ENCODE measurements at regions not wholly inside any gene's neighbourhood (a gene's known extent, or its start where the extent isn't known, plus 50 kb on each side); places are given as distances from the start of the nearest gene placed in this dataset.

DNA sequence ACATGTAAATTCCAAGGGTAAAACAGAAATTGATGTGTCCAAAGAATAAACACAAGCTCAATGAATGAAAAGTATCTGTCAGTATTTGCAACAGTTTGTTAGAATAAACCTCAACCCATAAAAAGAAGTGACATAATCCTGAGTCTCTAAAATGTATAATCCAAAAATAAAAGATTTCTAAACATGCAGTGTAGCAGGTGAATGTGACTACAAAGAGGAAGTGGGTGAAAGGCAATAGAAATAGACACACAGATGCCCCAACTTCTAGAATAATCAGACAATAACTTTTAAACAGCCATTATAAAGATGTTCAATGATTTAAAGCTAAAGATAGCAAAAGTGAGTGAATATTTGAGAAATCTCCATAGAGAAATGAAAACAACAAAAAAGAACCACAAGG, 1009.2 kb upstream of the GJE1 start:
- Histone ChIP-seq H3K27ac (ENCODE audit: low read depth, low read length) (no peak overlapping the region), H3K9me3 (ENCODE audit: control insufficient read depth, insufficient read depth, low read length) (no peaks in the 10 kb centered on the region), H3K4me1 (ENCODE audit: control insufficient read depth, insufficient read depth, low read length) (no peaks in the 10 kb centered on the region), H3K36me3 (ENCODE audit: control insufficient read depth, insufficient read depth, low read length) (no peaks in the 10 kb centered on the region), H3K27me3 (ENCODE audit: control insufficient read depth, insufficient read depth, low read length) (no peaks in the 10 kb centered on the region), H3K4me3 (ENCODE audit: low read depth, low read length) (no peak overlapping the region)
- DNase-seq (ENCODE audit: low read depth in 4 of 6, low spot score in 6 of 6) = no peak

DNA sequence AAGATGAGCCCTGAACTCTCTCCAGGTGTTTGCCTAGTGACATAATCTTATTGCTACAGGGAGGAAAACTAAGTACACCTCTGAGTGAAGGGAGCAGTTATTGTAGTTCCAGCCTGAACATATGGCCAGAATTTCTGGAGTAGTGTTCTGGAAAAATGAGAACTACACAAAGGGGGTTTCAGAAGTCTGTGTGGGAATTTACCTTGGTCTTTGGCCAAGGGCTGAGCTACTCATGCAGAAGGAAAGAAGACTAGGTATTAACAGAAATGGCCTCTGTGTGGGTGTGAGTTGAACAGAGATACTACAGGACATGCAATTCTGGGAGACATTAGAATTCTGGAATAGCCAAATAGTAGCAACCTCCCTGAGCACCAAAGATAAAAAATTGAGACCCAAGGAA, 1009.7 kb upstream of the GJE1 start:
- H3K36me3 ChIP-seq (ENCODE audit: control insufficient read depth, insufficient read depth, low read length) = no peaks in the 10 kb centered on the region
- no peak overlapping the region for H3K27ac ChIP-seq (ENCODE audit: low read depth, low read length)
- H3K4me1 ChIP-seq (ENCODE audit: control insufficient read depth, insufficient read depth, low read length) = no peaks in the 10 kb centered on the region
- H3K9me3 ChIP-seq (ENCODE audit: control insufficient read depth, insufficient read depth, low read length) = no peaks in the 10 kb centered on the region
- H3K27me3 ChIP-seq (ENCODE audit: control insufficient read depth, insufficient read depth, low read length) = no peaks in the 10 kb centered on the region
- H3K4me3 ChIP-seq (ENCODE audit: low read depth, low read length) = no peak overlapping the region
- DNase-seq (ENCODE audit: low read depth in 4 of 6, low spot score in 6 of 6) = no peak

DNA sequence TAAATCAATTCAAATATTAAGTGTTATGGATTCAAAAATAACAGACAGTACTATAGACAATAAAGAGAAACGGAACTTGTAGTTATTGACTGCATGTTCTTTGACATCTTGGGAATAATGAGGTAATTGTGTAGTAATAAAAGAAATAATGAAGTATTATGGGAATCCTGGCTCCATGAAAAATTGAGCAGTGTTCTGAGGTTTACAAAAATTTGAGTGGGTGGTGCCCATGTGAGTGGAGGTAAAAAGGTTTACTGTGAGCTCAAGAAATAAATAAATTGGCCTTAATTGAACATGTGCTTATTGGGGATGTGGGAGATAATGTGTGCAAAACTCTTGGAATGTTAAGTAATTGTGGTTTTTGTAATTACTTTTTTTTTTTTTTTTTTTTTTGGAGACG, 1013.7 kb upstream of the GJE1 start:
- WGBS (ENCODE audit: insufficient coverage) = 50% methylated on average over 1 of the region's 2 CpGs
- no peak overlapping the region for H3K27ac ChIP-seq (ENCODE audit: low read depth, low read length)
- H3K36me3 ChIP-seq (ENCODE audit: control insufficient read depth, insufficient read depth, low read length) = no peaks in the 10 kb centered on the region

DNA sequence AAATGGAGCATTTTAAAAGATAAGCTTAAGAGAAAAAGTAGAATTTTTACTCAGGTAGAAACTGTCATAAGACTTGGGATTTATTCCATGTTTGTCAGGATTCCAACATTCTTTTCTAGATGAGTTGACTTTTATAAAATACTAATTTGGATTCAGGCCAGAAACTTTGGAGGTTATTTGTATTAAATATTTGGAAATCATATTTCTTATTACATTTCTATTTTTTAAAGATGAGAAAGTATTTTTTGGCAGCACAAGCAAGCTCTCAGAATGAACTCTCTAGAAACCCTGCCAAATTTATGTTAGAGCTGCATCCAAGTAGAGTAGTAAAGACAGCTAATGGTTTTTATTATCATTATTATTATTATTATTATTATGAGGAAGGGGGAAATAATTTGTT, 1014.9 kb upstream of the GJE1 start:
- H3K27ac ChIP-seq (ENCODE audit: low read depth, low read length) = no peak overlapping the region
- peak in 1 of 6 donors; percentile 15 for DNase-seq (ENCODE audit: low read depth in 4 of 6, low spot score in 6 of 6)
- no peak overlapping the region for H3K4me3 ChIP-seq (ENCODE audit: low read depth, low read length)
- no peaks in the 10 kb centered on the region for H3K4me1 ChIP-seq (ENCODE audit: control insufficient read depth, insufficient read depth, low read length)
- no peaks in the 10 kb centered on the region for H3K9me3 ChIP-seq (ENCODE audit: control insufficient read depth, insufficient read depth, low read length)
- H3K36me3 ChIP-seq (ENCODE audit: control insufficient read depth, insufficient read depth, low read length) = no peaks in the 10 kb centered on the region
- no peaks in the 10 kb centered on the region for H3K27me3 ChIP-seq (ENCODE audit: control insufficient read depth, insufficient read depth, low read length)

More for the DNA sequence above, 1013.7 kb upstream of the GJE1 start:
- DNase-seq (ENCODE audit: low read depth in 4 of 6, low spot score in 6 of 6) = no peak
- Histone ChIP-seq H3K4me3 (ENCODE audit: low read depth, low read length) (no peak overlapping the region), H3K27me3 (ENCODE audit: control insufficient read depth, insufficient read depth, low read length) (no peaks in the 10 kb centered on the region), H3K4me1 (ENCODE audit: control insufficient read depth, insufficient read depth, low read length) (no peaks in the 10 kb centered on the region), H3K9me3 (ENCODE audit: control insufficient read depth, insufficient read depth, low read length) (no peaks in the 10 kb centered on the region)

DNA sequence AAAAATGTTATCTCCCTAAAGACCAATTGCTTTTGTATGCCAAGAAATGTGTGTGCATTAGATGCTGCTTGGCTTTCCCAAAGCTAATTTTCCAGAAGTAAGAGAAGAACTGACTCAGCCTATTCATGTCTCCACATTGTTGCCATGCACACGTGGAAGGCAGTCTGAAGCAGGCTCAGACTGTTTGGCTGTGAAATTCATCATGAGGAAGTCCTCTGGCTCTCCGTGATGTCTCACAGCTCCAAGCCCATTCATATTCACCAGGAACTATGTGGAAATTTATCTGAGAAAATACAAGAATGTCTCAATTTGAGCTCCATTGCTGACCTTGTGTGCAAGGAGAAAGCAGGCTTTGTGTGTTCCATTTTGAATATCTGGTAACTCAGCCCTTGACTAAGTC, 1022.2 kb upstream of the GJE1 start:
- WGBS (ENCODE audit: insufficient coverage) = no CpG with 5 or more reads among the region's 2 CpGs

DNA sequence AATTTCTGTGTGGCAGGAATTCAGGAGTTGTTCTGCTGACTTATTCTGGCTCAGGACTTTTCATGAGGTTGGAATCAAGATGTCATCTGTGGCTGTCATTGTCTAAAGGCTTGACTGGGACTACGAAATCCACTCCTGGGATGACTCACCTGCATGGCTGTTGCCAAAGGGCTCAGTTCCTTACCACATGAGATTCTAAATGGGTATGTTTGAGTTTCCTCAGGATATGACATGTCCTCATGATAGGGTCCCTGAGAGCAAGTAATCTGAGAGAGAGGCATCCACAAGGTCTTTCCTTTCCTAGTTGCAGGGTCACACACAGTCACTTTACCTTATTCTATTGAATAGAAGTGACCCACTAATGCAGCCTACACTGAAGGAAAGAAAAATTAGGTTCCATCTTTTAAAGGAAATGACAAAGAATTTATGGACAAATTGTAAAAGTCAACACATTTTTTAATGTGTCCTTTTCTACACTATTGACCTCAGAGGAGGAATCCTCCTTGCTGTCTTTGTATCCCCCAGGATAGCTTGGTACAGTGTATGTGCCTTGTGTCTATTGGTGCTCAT, 1025.0 kb upstream of the GJE1 start:
- no peak for DNase-seq (ENCODE audit: low read depth in 4 of 6, low spot score in 6 of 6)
- no CpG with 5 or more reads among the region's 1 CpG for WGBS (ENCODE audit: insufficient coverage)
- H3K27ac ChIP-seq (ENCODE audit: low read depth, low read length) = no peak overlapping the region

More for the DNA sequence above, 1022.2 kb upstream of the GJE1 start:
- Histone ChIP-seq H3K9me3 (ENCODE audit: control insufficient read depth, insufficient read depth, low read length) (no peaks in the 10 kb centered on the region), H3K36me3 (ENCODE audit: control insufficient read depth, insufficient read depth, low read length) (no peaks in the 10 kb centered on the region), H3K27ac (ENCODE audit: low read depth, low read length) (no peak overlapping the region), H3K4me3 (ENCODE audit: low read depth, low read length) (no peak overlapping the region), H3K4me1 (ENCODE audit: control insufficient read depth, insufficient read depth, low read length) (no peaks in the 10 kb centered on the region), H3K27me3 (ENCODE audit: control insufficient read depth, insufficient read depth, low read length) (no peaks in the 10 kb centered on the region)
- DNase-seq (ENCODE audit: low read depth in 4 of 6, low spot score in 6 of 6) = peak in 3 of 6 donors; percentile 9 to 52 (median 27)

DNA sequence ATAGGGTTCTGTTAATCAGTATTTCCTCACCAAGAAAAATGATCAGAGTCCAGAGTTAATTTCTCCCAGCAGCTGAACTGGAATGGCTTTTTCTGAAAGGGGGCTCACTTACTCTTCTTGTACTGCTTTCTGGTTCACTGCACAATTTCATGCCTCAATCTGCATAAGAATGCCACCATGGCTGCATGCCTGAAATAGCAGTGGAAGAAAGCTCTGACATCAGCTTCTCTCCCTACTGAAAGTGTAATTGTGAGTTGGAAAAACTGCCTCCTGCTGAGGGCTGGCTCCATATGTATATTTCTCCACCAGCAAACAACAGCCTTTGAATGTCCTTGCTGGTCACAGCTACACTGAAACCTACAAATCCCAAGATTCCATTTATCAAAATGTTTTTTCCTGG, 1027.2 kb upstream of the GJE1 start:
- Histone ChIP-seq H3K4me1 (ENCODE audit: control insufficient read depth, insufficient read depth, low read length) (no peaks in the 10 kb centered on the region), H3K36me3 (ENCODE audit: control insufficient read depth, insufficient read depth, low read length) (no peaks in the 10 kb centered on the region), H3K27ac (ENCODE audit: low read depth, low read length) (no peak overlapping the region), H3K9me3 (ENCODE audit: control insufficient read depth, insufficient read depth, low read length) (no peaks in the 10 kb centered on the region), H3K27me3 (ENCODE audit: control insufficient read depth, insufficient read depth, low read length) (no peaks in the 10 kb centered on the region), H3K4me3 (ENCODE audit: low read depth, low read length) (no peak overlapping the region)
- peak; percentile 26 to 89 (median 62) for DNase-seq (ENCODE audit: low read depth in 4 of 6, low spot score in 6 of 6)

More for the DNA sequence above, 1025.0 kb upstream of the GJE1 start:
- no peaks in the 10 kb centered on the region for H3K27me3 ChIP-seq (ENCODE audit: control insufficient read depth, insufficient read depth, low read length)
- no peaks in the 10 kb centered on the region for H3K36me3 ChIP-seq (ENCODE audit: control insufficient read depth, insufficient read depth, low read length)
- H3K4me3 ChIP-seq (ENCODE audit: low read depth, low read length) = no peak overlapping the region
- H3K9me3 ChIP-seq (ENCODE audit: control insufficient read depth, insufficient read depth, low read length) = no peaks in the 10 kb centered on the region
- no peaks in the 10 kb centered on the region for H3K4me1 ChIP-seq (ENCODE audit: control insufficient read depth, insufficient read depth, low read length)

DNA sequence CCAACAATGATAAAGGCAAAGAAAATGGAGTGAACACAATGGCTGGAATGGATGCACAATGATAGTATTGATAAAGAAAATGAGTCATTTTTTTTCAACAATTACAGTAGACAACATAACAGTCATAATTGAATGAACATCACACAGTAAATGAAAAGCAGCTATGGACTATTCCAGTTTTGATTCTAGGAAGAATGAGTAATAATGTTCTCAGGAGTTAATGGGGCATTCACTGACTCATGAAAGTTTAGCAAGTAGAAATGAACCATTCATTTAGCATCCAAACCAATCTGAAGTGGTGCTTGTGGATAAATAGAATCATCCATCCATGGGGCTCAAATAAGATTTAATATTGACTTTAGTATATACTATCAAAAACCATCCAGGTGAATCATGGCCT, 1029.5 kb upstream of the GJE1 start:
- H3K27ac ChIP-seq (ENCODE audit: low read depth, low read length) = no peak overlapping the region
- no peaks in the 10 kb centered on the region for H3K9me3 ChIP-seq (ENCODE audit: control insufficient read depth, insufficient read depth, low read length)
- DNase-seq (ENCODE audit: low read depth in 4 of 6, low spot score in 6 of 6) = peak in 1 of 6 donors; percentile 8
- H3K4me3 ChIP-seq (ENCODE audit: low read depth, low read length) = no peak overlapping the region
- H3K36me3 ChIP-seq (ENCODE audit: control insufficient read depth, insufficient read depth, low read length) = no peaks in the 10 kb centered on the region
- no peaks in the 10 kb centered on the region for H3K4me1 ChIP-seq (ENCODE audit: control insufficient read depth, insufficient read depth, low read length)
- no peaks in the 10 kb centered on the region for H3K27me3 ChIP-seq (ENCODE audit: control insufficient read depth, insufficient read depth, low read length)

DNA sequence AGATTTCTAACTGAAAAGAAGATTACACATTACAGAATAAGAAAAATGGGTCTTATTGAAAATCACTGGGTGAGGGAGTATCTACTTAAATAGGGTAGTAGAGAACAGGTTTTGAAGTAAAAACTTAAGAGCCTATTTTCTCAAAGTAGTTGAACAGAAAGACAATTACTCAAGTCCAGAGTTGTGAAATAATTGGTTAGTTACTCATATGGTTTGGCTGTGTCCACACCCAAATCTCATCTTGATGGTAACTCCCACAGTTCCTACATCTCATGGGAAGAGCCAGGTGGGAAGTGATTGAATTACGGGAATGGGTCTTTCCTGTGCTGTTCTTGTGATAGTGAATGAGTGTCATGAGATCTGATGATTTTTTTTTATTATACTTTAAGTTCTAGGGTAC, 1035.3 kb upstream of the GJE1 start:
- Histone ChIP-seq H3K27me3 (ENCODE audit: control insufficient read depth, insufficient read depth, low read length) (no peaks in the 10 kb centered on the region), H3K9me3 (ENCODE audit: control insufficient read depth, insufficient read depth, low read length) (no peaks in the 10 kb centered on the region), H3K36me3 (ENCODE audit: control insufficient read depth, insufficient read depth, low read length) (no peaks in the 10 kb centered on the region), H3K4me3 (ENCODE audit: low read depth, low read length) (no peak overlapping the region), H3K4me1 (ENCODE audit: control insufficient read depth, insufficient read depth, low read length) (no peaks in the 10 kb centered on the region), H3K27ac (ENCODE audit: low read depth, low read length) (no peak overlapping the region)
- no CpG with 5 or more reads among the region's 1 CpG for WGBS (ENCODE audit: insufficient coverage)
- no peak for DNase-seq (ENCODE audit: low read depth in 4 of 6, low spot score in 6 of 6)

DNA sequence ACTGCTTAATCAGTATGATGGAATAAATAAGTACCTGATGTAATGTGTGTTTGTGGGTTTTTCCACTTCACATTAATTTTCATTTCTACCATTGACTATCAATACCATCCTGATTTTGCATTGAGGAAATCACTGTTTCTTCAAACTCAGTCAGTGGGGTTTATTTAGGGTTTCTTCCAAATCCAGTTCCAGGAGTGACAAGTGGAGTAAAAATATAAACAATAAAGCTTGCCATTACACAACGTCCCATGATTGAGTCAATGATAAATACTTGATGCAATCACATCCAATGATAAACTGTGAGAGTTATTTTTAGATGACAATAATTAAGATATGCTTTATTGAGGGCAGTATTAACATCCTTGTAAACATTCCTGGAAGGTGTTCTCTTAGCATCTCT, 1037.4 kb upstream of the GJE1 start:
- no peak for DNase-seq (ENCODE audit: low read depth in 4 of 6, low spot score in 6 of 6)
- WGBS (ENCODE audit: insufficient coverage) = no CpG with 5 or more reads among the region's 1 CpG

More for the DNA sequence above, 1037.4 kb upstream of the GJE1 start:
- Histone ChIP-seq H3K27me3 (ENCODE audit: control insufficient read depth, insufficient read depth, low read length) (no peaks in the 10 kb centered on the region), H3K4me3 (ENCODE audit: low read depth, low read length) (no peak overlapping the region), H3K9me3 (ENCODE audit: control insufficient read depth, insufficient read depth, low read length) (no peaks in the 10 kb centered on the region), H3K36me3 (ENCODE audit: control insufficient read depth, insufficient read depth, low read length) (no peaks in the 10 kb centered on the region), H3K27ac (ENCODE audit: low read depth, low read length) (no peak overlapping the region), H3K4me1 (ENCODE audit: control insufficient read depth, insufficient read depth, low read length) (no peaks in the 10 kb centered on the region)
